ENCODE measurements at regions not wholly inside any gene's neighbourhood (a gene's known extent, or its start where the extent isn't known, plus 50 kb on each side); places are given as distances from the start of the nearest gene placed in this dataset.
A peak's percentile ranks its signal among the peaks of the same experiment; 100 is the strongest.

GRCh38 chr12:88925454-88925853, 345.2 kb upstream of the KITLG start:
- no peak for DNase-seq (ENCODE audit: low read depth in 1 of 2, low spot score in 1 of 2)
- Histone ChIP-seq H3K4me3 (no peak overlapping the region), H3K27ac (peak overlapping the region; percentile 71 to 81; a peak in 4 of 6 replicates), H3K4me2 (peak overlapping the region; percentile 56), H3K9me3 (no peaks in the 10 kb centered on the region), H3K4me1 (peaks cover 35% of the 10 kb centered on the region)
- ATAC-seq, result no peak
- peak; percentile 65 for FAIRE-seq
- ChIA-PET POLR2A (no interaction called here), CTCF (no interaction called here)
- TF ChIP-seq MYC (IDR thresholded peaks at IDR 0.05; ENCODE audit: borderline replicate concordance, low read length) (no peak), ZFP36 (IDR thresholded peaks at IDR 0.05; ENCODE audit: borderline replicate concordance, partially characterized antibody) (no peak), CTCF (IDR thresholded peaks at IDR 0.05) (no peak), POLR2AphosphoS2 (conservative IDR thresholded peaks at IDR 0.05; ENCODE audit: low read length) (no peak), HES2 (IDR thresholded peaks at IDR 0.05) (no peak), HOXB5 (CRISPR knock-in tag; IDR thresholded peaks at IDR 0.05) (no peak), BHLHE40 (IDR thresholded peaks at IDR 0.05; ENCODE audit: low read depth, low read length) (no peak), HDAC2 (IDR thresholded peaks at IDR 0.05) (no peak), JUNB (IDR thresholded peaks at IDR 0.05) (no peak), RNF2 (IDR thresholded peaks at IDR 0.05; ENCODE audit: borderline replicate concordance, low read depth) (no peak), REST (IDR thresholded peaks at IDR 0.05) (no peak), RARB (CRISPR knock-in tag; IDR thresholded peaks at IDR 0.05) (no peak), ELK1 (IDR thresholded peaks at IDR 0.05; ENCODE audit: low read depth, low read length) (no peak), KDM1A (IDR thresholded peaks at IDR 0.05; ENCODE audit: low read depth) (no peak), ZSCAN20 (CRISPR knock-in tag; IDR thresholded peaks at IDR 0.05) (no peak), FOSL2 (IDR thresholded peaks at IDR 0.05) (no peak), FOSL2 (CRISPR knock-in tag; IDR thresholded peaks at IDR 0.05) (no peak), E2F6 (IDR thresholded peaks at IDR 0.05; ENCODE audit: borderline replicate concordance, low read depth) (no peak), HOXB13 (CRISPR knock-in tag; IDR thresholded peaks at IDR 0.05; ENCODE audit: low read depth) (no peak), MAZ (IDR thresholded peaks at IDR 0.05; ENCODE audit: borderline replicate concordance, low read depth, low read length) (no peak), SREBF2 (IDR thresholded peaks at IDR 0.05) (no peak)

GRCh38 chr12:88924162-88924561, 343.9 kb upstream of the KITLG start:
- DNase-seq (ENCODE audit: low read depth in 1 of 2, low spot score in 1 of 2) (no peak), ATAC-seq (no peak), FAIRE-seq (no peak)
- Histone ChIP-seq H3K27ac (peak overlapping the region in 1 of 2 experiments; percentile 68; a peak in 4 of 6 replicates), H3K4me3 (no peak overlapping the region), H3K4me1 (peaks cover 35% of the 10 kb centered on the region), H3K4me2 (no peak overlapping the region), H3K9me3 (no peaks in the 10 kb centered on the region)
- TF ChIP-seq EHF (CRISPR knock-in tag; IDR thresholded peaks at IDR 0.05) (no peak), EP300 (IDR thresholded peaks at IDR 0.05) (no peak), FOSL2 (IDR thresholded peaks at IDR 0.05) (no peak), FOSL2 (CRISPR knock-in tag; IDR thresholded peaks at IDR 0.05) (no peak), MAFK (IDR thresholded peaks at IDR 0.05; ENCODE audit: partially characterized antibody) (no peak), BHLHE40 (IDR thresholded peaks at IDR 0.05; ENCODE audit: low read depth, low read length) (no peak), ATOH8 (CRISPR knock-in tag; IDR thresholded peaks at IDR 0.05; ENCODE audit: low read depth) (no peak), MAZ (IDR thresholded peaks at IDR 0.05; ENCODE audit: borderline replicate concordance, low read depth, low read length) (no peak), CBX8 (IDR thresholded peaks at IDR 0.05) (no peak), JUNB (IDR thresholded peaks at IDR 0.05) (no peak), KDM1A (IDR thresholded peaks at IDR 0.05; ENCODE audit: low read depth) (no peak), RNF2 (IDR thresholded peaks at IDR 0.05; ENCODE audit: borderline replicate concordance, low read depth) (no peak)
- POLR2A ChIA-PET, result no interaction called here
- CTCF ChIA-PET, result no interaction called here
- 84% methylated on average over 4 of the region's 4 CpGs for WGBS (ENCODE audit: missing lambda C conversion rate)
